H1 (cell line): ENCODE measurements at regions not wholly inside any gene's neighbourhood (a gene's known extent, or its start where the extent isn't known, plus 50 kb on each side); places are given as distances from the start of the nearest gene placed in this dataset.

Experiments
- ASH2L ChIP-seq: fragments of 200-600, 300-600 bp; sonication (generic); IDR thresholded peaks from one replicate; pipeline ENCODE4 v1.7.1; 2017; ENCODE audit warnings: low read length
- CBX5 ChIP-seq: fragments of 300-800, 300-1000 bp; sonication (generic); IDR thresholded peaks from 2 replicates; pipeline ENCODE4 v1.7.1; 2016; ENCODE audit warnings: antibody characterized with exemption, low read length, low read depth
- CEBPB ChIP-seq: IDR thresholded peaks from 2 replicates; pipeline ENCODE4 v1.6.1; 2012; ENCODE audit warnings: low read depth, low read length
- CHD2 ChIP-seq: IDR thresholded peaks from 2 replicates; pipeline ENCODE4 v1.6.1; 2012; ENCODE audit warnings: low read length, improper control_type of control experiment
- CREB1 ChIP-seq: IDR thresholded peaks from 2 replicates; pipeline ENCODE4 v1.6.1; 2012; ENCODE audit warnings: inconsistent platforms
- EGR1 ChIP-seq: IDR thresholded peaks from 2 replicates; pipeline ENCODE4 v1.6.1; 2011; ENCODE audit warnings: low read depth, low read length, borderline replicate concordance
- EP300 ChIP-seq, 2 experiments: IDR thresholded peaks; 1 replicate in 1 of 2; 2 replicates in 1 of 2; pipeline ENCODE4 v1.6.1; 2011 to 2012; ENCODE audit warnings: low read depth in 2 of 2, low read length in 2 of 2, mild to moderate bottlenecking in 2 of 2, borderline replicate concordance in 1 of 2, inconsistent platforms in 1 of 2, moderate library complexity in 1 of 2
- EZH2 ChIP-seq: fragments of 200-600 bp; sonication (generic); IDR thresholded peaks from 2 replicates; pipeline ENCODE4 v1.7.1; 2012; ENCODE audit warnings: low read depth, mild to moderate bottlenecking, moderate library complexity, low read length, inconsistent platforms; ENCODE audit not compliant: severe bottlenecking
- GABPA ChIP-seq: IDR thresholded peaks from 2 replicates; pipeline ENCODE4 v1.6.1; 2011; ENCODE audit warnings: mild to moderate bottlenecking, low read length, moderate library complexity, borderline replicate concordance; ENCODE audit not compliant: insufficient read depth
- KDM4A ChIP-seq: IDR thresholded peaks from one replicate; pipeline ENCODE4 v1.7.1; 2012; ENCODE audit warnings: low read depth, mild to moderate bottlenecking, moderate library complexity, low read length, inconsistent platforms; ENCODE audit not compliant: severe bottlenecking
- NANOG ChIP-seq: IDR thresholded peaks from 2 replicates; pipeline ENCODE4 v1.6.1; 2011; ENCODE audit warnings: low read length, low read depth, mild to moderate bottlenecking, inconsistent platforms; ENCODE audit not compliant: insufficient read depth, poor library complexity, severe bottlenecking
- POU5F1 ChIP-seq: IDR thresholded peaks from 2 replicates; pipeline ENCODE4 v1.6.1; 2011; ENCODE audit warnings: low read depth, mild to moderate bottlenecking, low read length, moderate library complexity
- RXRA ChIP-seq: IDR thresholded peaks from 2 replicates; pipeline ENCODE4 v1.6.1; 2011; ENCODE audit warnings: low read depth, mild to moderate bottlenecking, low read length, moderate library complexity; ENCODE audit not compliant: insufficient read depth
- SP2 ChIP-seq: IDR thresholded peaks from 2 replicates; pipeline ENCODE4 v1.6.1; 2012; ENCODE audit warnings: mild to moderate bottlenecking, low read length, inconsistent platforms
- SP4 ChIP-seq: IDR thresholded peaks from 2 replicates; pipeline ENCODE4 v1.6.1; 2012; ENCODE audit warnings: low read length, inconsistent platforms
- SUZ12 ChIP-seq: fragments of 200-600 bp; sonication (generic); IDR thresholded peaks from 2 replicates; pipeline ENCODE4 v1.6.1; 2012; ENCODE audit warnings: mild to moderate bottlenecking, inconsistent platforms, low read length, moderate library complexity, mixed read lengths
- YY1 ChIP-seq: IDR thresholded peaks from 2 replicates; pipeline ENCODE4 v1.6.1; 2011; ENCODE audit warnings: low read depth, mild to moderate bottlenecking, low read length
- TF ChIP-seq, protein P1 (sequence below): IDR thresholded peaks from 2 replicates; pipeline ENCODE4 v1.6.1; 2012; ENCODE audit warnings: inconsistent platforms
- TF ChIP-seq, protein P2 (sequence below), 3 experiments: IDR thresholded peaks; 1 replicate in 2 of 3; 2 replicates in 1 of 3; pipeline versions ENCODE4 v1.5.1 to v1.6.1; 2011; ENCODE audit warnings: low read length in 3 of 3, mild to moderate bottlenecking in 3 of 3, inconsistent platforms in 2 of 3, low read depth in 1 of 3, moderate library complexity in 1 of 3; ENCODE audit not compliant: insufficient read depth in 1 of 3; ENCODE audit errors: control extremely low read depth in 1 of 3
- TF ChIP-seq, protein P3 (sequence below): IDR thresholded peaks from 2 replicates; pipeline ENCODE4 v1.6.1; 2011; ENCODE audit warnings: low read length, improper control_type of control experiment

DNA sequence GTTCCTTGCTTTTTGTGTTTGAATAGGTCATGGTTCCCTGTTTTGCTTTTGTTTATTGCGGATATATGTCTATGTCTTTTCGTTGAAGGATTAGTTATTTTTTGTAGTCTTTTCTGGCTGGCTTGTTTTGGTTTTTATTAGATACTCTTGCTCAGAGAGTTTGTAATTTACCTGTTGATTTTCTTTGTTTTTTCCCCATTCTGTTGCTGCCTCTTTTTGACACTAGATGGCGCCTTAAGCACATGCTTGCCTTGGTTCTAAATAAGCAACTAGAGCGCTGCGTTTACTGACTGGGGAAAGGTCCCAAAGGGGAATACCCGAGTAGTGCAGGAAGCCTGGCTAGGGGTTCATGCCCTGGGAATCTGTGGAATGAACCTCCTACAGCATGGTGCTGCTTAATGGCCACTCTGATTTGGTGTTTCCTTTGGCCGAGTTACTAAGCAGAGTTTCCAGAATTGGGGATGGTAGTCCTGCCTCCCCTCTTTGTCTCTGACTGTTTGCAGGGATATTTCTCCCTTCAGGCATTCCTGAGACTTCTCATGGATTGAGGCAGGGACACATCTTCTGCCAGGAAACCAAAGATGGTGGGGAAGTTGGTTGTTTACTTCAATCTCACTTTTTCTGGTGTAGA, 143.2 kb downstream of the PTPRU start (continued):
- no peak for TF ChIP-seq RXRA
- TF ChIP-seq EP300 (IDR thresholded peaks at IDR 0.05; ENCODE audit: borderline replicate concordance in 1 of 2, low read depth in 2 of 2, low read length in 2 of 2), result no peak
- TF ChIP-seq, protein P1, sequence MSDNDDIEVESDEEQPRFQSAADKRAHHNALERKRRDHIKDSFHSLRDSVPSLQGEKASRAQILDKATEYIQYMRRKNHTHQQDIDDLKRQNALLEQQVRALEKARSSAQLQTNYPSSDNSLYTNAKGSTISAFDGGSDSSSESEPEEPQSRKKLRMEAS, result peak; percentile 14; the same call in 1 of the 2 replicates
- TF ChIP-seq, protein P2, sequence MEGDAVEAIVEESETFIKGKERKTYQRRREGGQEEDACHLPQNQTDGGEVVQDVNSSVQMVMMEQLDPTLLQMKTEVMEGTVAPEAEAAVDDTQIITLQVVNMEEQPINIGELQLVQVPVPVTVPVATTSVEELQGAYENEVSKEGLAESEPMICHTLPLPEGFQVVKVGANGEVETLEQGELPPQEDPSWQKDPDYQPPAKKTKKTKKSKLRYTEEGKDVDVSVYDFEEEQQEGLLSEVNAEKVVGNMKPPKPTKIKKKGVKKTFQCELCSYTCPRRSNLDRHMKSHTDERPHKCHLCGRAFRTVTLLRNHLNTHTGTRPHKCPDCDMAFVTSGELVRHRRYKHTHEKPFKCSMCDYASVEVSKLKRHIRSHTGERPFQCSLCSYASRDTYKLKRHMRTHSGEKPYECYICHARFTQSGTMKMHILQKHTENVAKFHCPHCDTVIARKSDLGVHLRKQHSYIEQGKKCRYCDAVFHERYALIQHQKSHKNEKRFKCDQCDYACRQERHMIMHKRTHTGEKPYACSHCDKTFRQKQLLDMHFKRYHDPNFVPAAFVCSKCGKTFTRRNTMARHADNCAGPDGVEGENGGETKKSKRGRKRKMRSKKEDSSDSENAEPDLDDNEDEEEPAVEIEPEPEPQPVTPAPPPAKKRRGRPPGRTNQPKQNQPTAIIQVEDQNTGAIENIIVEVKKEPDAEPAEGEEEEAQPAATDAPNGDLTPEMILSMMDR (IDR thresholded peaks at IDR 0.05; ENCODE audit: control extremely low read depth in 1 of 3, insufficient read depth in 1 of 3, low read depth in 1 of 3, low read length in 3 of 3), result peak in 2 of 3 experiments; percentile 91; a peak in 3 of 4 replicates
- no peak for TF ChIP-seq CREB1
- 0 out of 2 replicates have a peak, but pooled peaks have one; percentile 26 for TF ChIP-seq YY1
- TF ChIP-seq, protein P3, sequence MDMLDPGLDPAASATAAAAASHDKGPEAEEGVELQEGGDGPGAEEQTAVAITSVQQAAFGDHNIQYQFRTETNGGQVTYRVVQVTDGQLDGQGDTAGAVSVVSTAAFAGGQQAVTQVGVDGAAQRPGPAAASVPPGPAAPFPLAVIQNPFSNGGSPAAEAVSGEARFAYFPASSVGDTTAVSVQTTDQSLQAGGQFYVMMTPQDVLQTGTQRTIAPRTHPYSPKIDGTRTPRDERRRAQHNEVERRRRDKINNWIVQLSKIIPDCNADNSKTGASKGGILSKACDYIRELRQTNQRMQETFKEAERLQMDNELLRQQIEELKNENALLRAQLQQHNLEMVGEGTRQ, result no peak
- no peak for TF ChIP-seq CEBPB
- no peak for TF ChIP-seq SUZ12
- no peak for TF ChIP-seq KDM4A
- TF ChIP-seq ASH2L, result no peak
- no peak for TF ChIP-seq CHD2
- peak; percentile 38 for TF ChIP-seq NANOG
- TF ChIP-seq GABPA, result peak; percentile 32; the same call in 1 of the 2 replicates
- no peak for TF ChIP-seq SP4
- TF ChIP-seq SP2, result no peak
- no peak for TF ChIP-seq CBX5
- TF ChIP-seq EGR1, result peak; percentile 48
- no peak for TF ChIP-seq EZH2
- 0 out of 2 replicates have a peak, but pooled peaks have one; percentile 22 for TF ChIP-seq POU5F1
- TF ChIP-seq, all 59 proteins: peak for 12
